H1 (cell line): ENCODE measurements at regions not wholly inside any gene's neighbourhood (a gene's known extent, or its start where the extent isn't known, plus 50 kb on each side); places are given as distances from the start of the nearest gene placed in this dataset.

Experiments used
- CTCF ChIA-PET: fragments of 300-600 bp; sonication (Branson Sonifier 250); formaldehyde crosslinking; loops from one replicate; lab custom pipeline; 2021; ENCODE audit not compliant: partially characterized antibody; lab: Charles Lee
- POLR2A ChIA-PET: fragments of 300-600 bp; sonication (Branson Sonifier 250); formaldehyde crosslinking; loops from one replicate; lab custom pipeline; 2021; ENCODE audit warnings: inconsistent platforms; ENCODE audit not compliant: partially characterized antibody; lab: Charles Lee
- DNase-seq, 2 experiments: peaks; one replicate each; pipeline versions ENCODE4 v3.0.0 to v3.0.0-alpha.2; 2010 to 2022; ENCODE audit warnings: low spot score in 2 of 2, low read depth in 1 of 2, mixed read lengths in 1 of 2
- FAIRE-seq: peaks from 2 replicates; lab custom pipeline; 2011; peaks lifted over from hg19 to GRCh38; lab: Jason Lieb, UNC
- H2AFZ ChIP-seq: 2 replicates; pipeline ENCODE4 v1.8.1; 2012; ENCODE audit warnings: low read length, inconsistent platforms
- H2AK5ac ChIP-seq: 2 replicates; pipeline ENCODE4 v1.6.1; 2013; ENCODE audit warnings: low read depth, low read length
- H2BK120ac ChIP-seq: replicated peaks from 2 replicates; pipeline ENCODE3; 2013; ENCODE audit warnings: low read depth, low read length, inconsistent platforms
- H2BK12ac ChIP-seq: 2 replicates; pipeline ENCODE4 v1.6.1; 2013; ENCODE audit warnings: low read depth, low read length
- H2BK15ac ChIP-seq: 2 replicates; pipeline ENCODE4 v1.6.1; 2013; ENCODE audit warnings: low read length
- H2BK20ac ChIP-seq: 2 replicates; pipeline ENCODE4 v1.6.1; 2013; ENCODE audit warnings: low read length
- H2BK5ac ChIP-seq: 2 replicates; pipeline ENCODE4 v1.6.1; 2013; ENCODE audit warnings: low read depth, low read length
- H3K14ac ChIP-seq: 2 replicates; pipeline ENCODE4 v1.6.1; 2013; ENCODE audit warnings: inconsistent platforms; ENCODE audit not compliant: insufficient read length
- H3K18ac ChIP-seq: 2 replicates; pipeline ENCODE4 v1.6.1; 2013; ENCODE audit warnings: low read length; ENCODE audit errors: extremely low read depth
- H3K23ac ChIP-seq: 2 replicates; pipeline ENCODE4 v1.6.1; 2013; ENCODE audit warnings: inconsistent platforms; ENCODE audit not compliant: insufficient read length
- H3K23me2 ChIP-seq: 2 replicates; pipeline ENCODE4 v1.6.1; 2013; ENCODE audit warnings: low read depth, low read length
- H3K27ac ChIP-seq: 2 replicates; pipeline ENCODE4 v1.6.1; 2011; ENCODE audit warnings: low read depth, low read length, inconsistent platforms
- H3K27me3 ChIP-seq, 4 experiments: replicated peaks in 1 of 4; 1 replicate in 1 of 4; 2 replicates in 3 of 4; pipeline versions ENCODE4 v1.6.1 to v1.8.1; 2011 to 2013; ENCODE audit warnings: low read length in 3 of 4, mild to moderate bottlenecking in 3 of 4, inconsistent platforms in 2 of 4, mixed read lengths in 2 of 4, moderate library complexity in 1 of 4; ENCODE audit not compliant: control insufficient read depth in 3 of 4, insufficient read depth in 3 of 4; ENCODE audit errors: extremely low read depth in 1 of 4
- H3K36me3 ChIP-seq, 4 experiments: 2 replicates each; pipeline versions ENCODE4 v1.6.1 to v1.8.1; 2011 to 2013; ENCODE audit warnings: mild to moderate bottlenecking in 4 of 4, low read length in 3 of 4, moderate library complexity in 2 of 4, control low read depth in 1 of 4, inconsistent platforms in 1 of 4; ENCODE audit not compliant: insufficient read depth in 4 of 4, control insufficient read depth in 2 of 4
- H3K4ac ChIP-seq: replicated peaks from 2 replicates; pipeline ENCODE3; 2013; ENCODE audit warnings: low read length, low read depth, mixed read lengths, inconsistent platforms; ENCODE audit not compliant: insufficient read length
- H3K4me1 ChIP-seq, 4 experiments: replicated peaks in 1 of 4; 1 replicate in 1 of 4; 2 replicates in 3 of 4; pipeline versions ENCODE4 v1.6.1 to v1.8.1; 2011 to 2013; ENCODE audit warnings: low read length in 3 of 4, inconsistent platforms in 2 of 4, mixed read lengths in 1 of 4; ENCODE audit not compliant: insufficient read depth in 4 of 4, control insufficient read depth in 3 of 4
- H3K4me2 ChIP-seq, 2 experiments: 2 replicates each; pipeline versions ENCODE4 v1.6.1 to v1.8.1; 2011 to 2013; ENCODE audit warnings: low read depth in 2 of 2, low read length in 2 of 2, control low read depth in 1 of 2, inconsistent platforms in 1 of 2, mild to moderate bottlenecking in 1 of 2; ENCODE audit not compliant: insufficient read depth in 1 of 2
- H3K4me3 ChIP-seq, 4 experiments: fragments of 200-600, 300-600 bp in 1 of 4; sonication (generic), shearing (Covaris generic), sonication (Bioruptor Twin) in 1 of 4; 2 replicates each; pipeline versions ENCODE4 v1.5.1 to v1.8.1; 2011 to 2016; ENCODE audit warnings: low read length in 4 of 4, low read depth in 3 of 4, control low read depth in 2 of 4, inconsistent platforms in 2 of 4, mild to moderate bottlenecking in 2 of 4, mixed read lengths in 1 of 4, moderate library complexity in 1 of 4; ENCODE audit not compliant: insufficient read depth in 2 of 4; ENCODE audit errors: extremely low read depth in 1 of 4
- H3K56ac ChIP-seq: replicated peaks from 2 replicates; pipeline ENCODE3; 2013; ENCODE audit warnings: low read depth, mild to moderate bottlenecking, mixed read lengths, low read length, inconsistent platforms; ENCODE audit not compliant: insufficient read length
- H3K79me1 ChIP-seq: 2 replicates; pipeline ENCODE4 v1.6.1; 2013; ENCODE audit warnings: low read depth, low read length, control low read depth
- H3K79me2 ChIP-seq, 2 experiments: 2 replicates each; pipeline versions ENCODE4 v1.6.1 to v1.8.1; 2012 to 2013; ENCODE audit warnings: low read length in 2 of 2, mild to moderate bottlenecking in 2 of 2, inconsistent platforms in 1 of 2; ENCODE audit not compliant: insufficient read depth in 2 of 2, control insufficient read depth in 1 of 2
- H3K9ac ChIP-seq, 4 experiments: replicated peaks in 1 of 4; 1 replicate in 1 of 4; 2 replicates in 3 of 4; pipeline versions ENCODE4 v1.6.1 to v1.8.1; 2011 to 2013; ENCODE audit warnings: low read depth in 3 of 4, low read length in 3 of 4, control low read depth in 2 of 4, mild to moderate bottlenecking in 2 of 4, moderate library complexity in 2 of 4, inconsistent platforms in 1 of 4; ENCODE audit errors: extremely low read depth in 1 of 4
- H3K9me3 ChIP-seq, 2 experiments: 2 replicates each; pipeline versions ENCODE4 v1.6.1 to v1.8.1; 2012 to 2013; ENCODE audit warnings: mild to moderate bottlenecking in 2 of 2, moderate library complexity in 2 of 2, control low read depth in 1 of 2, inconsistent platforms in 1 of 2, low read depth in 1 of 2, low read length in 1 of 2, mixed read lengths in 1 of 2; ENCODE audit not compliant: insufficient read depth in 2 of 2
- H4K20me1 ChIP-seq, 2 experiments: replicated peaks in 1 of 2; 2 replicates each; pipeline versions ENCODE3 to v1.8.1; 2011 to 2013; ENCODE audit warnings: inconsistent platforms in 2 of 2, low read length in 2 of 2, mild to moderate bottlenecking in 1 of 2; ENCODE audit not compliant: insufficient read depth in 2 of 2, control insufficient read depth in 1 of 2
- H4K5ac ChIP-seq: 2 replicates; pipeline ENCODE4 v1.6.1; 2013; ENCODE audit warnings: low read length, low read depth, mixed read lengths, inconsistent platforms; ENCODE audit not compliant: insufficient read length
- H4K8ac ChIP-seq: 2 replicates; pipeline ENCODE4 v1.8.0; 2013; ENCODE audit warnings: mild to moderate bottlenecking, moderate library complexity, low read length, inconsistent platforms; ENCODE audit not compliant: insufficient read depth; ENCODE audit errors: extremely low read depth
- H4K91ac ChIP-seq: replicated peaks from 2 replicates; pipeline ENCODE3; 2013; ENCODE audit warnings: low read length, mixed read lengths, inconsistent platforms; ENCODE audit not compliant: insufficient read length
- CTBP2 ChIP-seq: IDR thresholded peaks from 2 replicates; pipeline ENCODE4 v1.7.0; 2011; ENCODE audit warnings: borderline replicate concordance, mild to moderate bottlenecking, moderate library complexity, mixed read lengths, low read length; ENCODE audit not compliant: insufficient read depth, insufficient read length
- JUN ChIP-seq: IDR thresholded peaks from 2 replicates; pipeline ENCODE4 v1.6.1; 2011; ENCODE audit warnings: low read depth, mild to moderate bottlenecking, improper control_type of control experiment, low read length
- KDM5A ChIP-seq: fragments of 200-600 bp; IDR thresholded peaks from 2 replicates; pipeline ENCODE4 v1.7.1; 2012; ENCODE audit warnings: mild to moderate bottlenecking, low read length, inconsistent platforms, mixed read lengths
- MAX ChIP-seq: IDR thresholded peaks from 2 replicates; pipeline ENCODE4 v1.6.1; 2012; ENCODE audit warnings: inconsistent platforms
- SP2 ChIP-seq: IDR thresholded peaks from 2 replicates; pipeline ENCODE4 v1.6.1; 2012; ENCODE audit warnings: mild to moderate bottlenecking, low read length, inconsistent platforms
- TEAD4 ChIP-seq: IDR thresholded peaks from 2 replicates; pipeline ENCODE4 v1.6.1; 2012; ENCODE audit warnings: low read depth, low read length, inconsistent platforms, mixed read lengths
- WGBS, 2 experiments: shearing (Covaris generic) in 1 of 2; methylation state at CpG; one replicate each; pipeline versions ENCODE4 v1.1.6 to v1.1.7; 2013 to 2015; ENCODE audit warnings: low lambda C conversion rate in 2 of 2, mixed read lengths in 2 of 2, inconsistent platforms in 1 of 2, low coverage in 1 of 2, missing lambda C conversion rate in 1 of 2; ENCODE audit not compliant: insufficient replicate concordance in 2 of 2, insufficient coverage in 1 of 2, insufficient read length in 1 of 2; ENCODE audit errors: extremely low coverage in 1 of 2, missing lambda C conversion rate in 1 of 2; 5-methylcytosine and 5-hydroxymethylcytosine counted together

- no peak for FAIRE-seq
- H3K9me3 ChIP-seq = no peaks in the 10 kb centered on the region
- H2BK12ac ChIP-seq = no peak overlapping the region
- no peak overlapping the region for H4K5ac ChIP-seq
- H3K36me3 ChIP-seq = no peaks in the 10 kb centered on the region
- no peak overlapping the region for H2BK120ac ChIP-seq
- H3K4ac ChIP-seq = no peak overlapping the region
- no peaks in the 10 kb centered on the region for H3K79me1 ChIP-seq
- no peak overlapping the region for H3K56ac ChIP-seq
- no peaks in the 10 kb centered on the region for H4K20me1 ChIP-seq
- H3K23me2 ChIP-seq = no peaks in the 10 kb centered on the region
- no peak overlapping the region for H2BK20ac ChIP-seq
- no peak overlapping the region for H2BK5ac ChIP-seq
- H3K4me2 ChIP-seq = no peak overlapping the region
- ChIA-PET POLR2A (no interaction called here), CTCF (no interaction called here)
- no peak overlapping the region for H2BK15ac ChIP-seq
- H3K79me2 ChIP-seq = no peaks in the 10 kb centered on the region
- H3K4me1 ChIP-seq = no peaks in the 10 kb centered on the region
- H4K8ac ChIP-seq = no peak overlapping the region
- H3K23ac ChIP-seq = no peak overlapping the region
- no peak overlapping the region for H4K91ac ChIP-seq
- no peak for DNase-seq
- no peaks in the 10 kb centered on the region for H3K27me3 ChIP-seq
- no peak overlapping the region for H3K4me3 ChIP-seq
- WGBS, 2 experiments = 85% methylated on average over 3 of the region's 3 CpGs; no CpG with 5 or more reads in 1 of the 2 experiments
- no peak overlapping the region for H3K27ac ChIP-seq
- H3K9ac ChIP-seq = no peak overlapping the region
- no peak overlapping the region for H2AFZ ChIP-seq
- no peak overlapping the region for H2AK5ac ChIP-seq
- H3K18ac ChIP-seq = no peak overlapping the region
- H3K14ac ChIP-seq = no peak overlapping the region
- TF ChIP-seq KDM5A (no peak), TEAD4 (no peak), JUN (no peak), MAX (no peak), SP2 (no peak), CTBP2 (no peak)
These were observed 289.2 kb upstream of the CNR1 start for GRCh38 chr6:88455317-88455716.
